ENCODE measurements at regions not wholly inside any gene's neighbourhood (a gene's known extent, or its start where the extent isn't known, plus 50 kb on each side); places are given as distances from the start of the nearest gene placed in this dataset.

DNA sequence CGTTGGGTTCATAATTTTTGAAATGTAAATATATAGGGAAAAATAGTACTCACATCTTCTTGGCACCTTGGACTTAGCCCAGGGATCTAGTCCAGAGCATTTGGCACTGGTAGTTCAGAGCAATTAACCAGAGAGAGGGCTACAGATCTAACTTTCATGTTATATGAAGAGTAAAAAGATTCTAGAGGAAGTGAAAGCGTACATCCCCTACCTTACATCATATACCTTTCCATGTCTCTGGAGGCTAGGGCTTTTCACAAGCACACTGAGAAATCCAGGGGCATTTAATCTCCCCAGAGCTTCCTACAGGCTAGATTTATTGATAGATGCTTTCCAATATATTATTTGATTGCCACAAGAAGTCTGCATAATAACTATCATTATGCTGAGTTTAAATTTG is 687.5 kb upstream of the FBXO33 start:
- no peaks in the 10 kb centered on the region for H3K4me1 ChIP-seq
- intact Hi-C loops (cut with DNase I), result no loop called here

DNA sequence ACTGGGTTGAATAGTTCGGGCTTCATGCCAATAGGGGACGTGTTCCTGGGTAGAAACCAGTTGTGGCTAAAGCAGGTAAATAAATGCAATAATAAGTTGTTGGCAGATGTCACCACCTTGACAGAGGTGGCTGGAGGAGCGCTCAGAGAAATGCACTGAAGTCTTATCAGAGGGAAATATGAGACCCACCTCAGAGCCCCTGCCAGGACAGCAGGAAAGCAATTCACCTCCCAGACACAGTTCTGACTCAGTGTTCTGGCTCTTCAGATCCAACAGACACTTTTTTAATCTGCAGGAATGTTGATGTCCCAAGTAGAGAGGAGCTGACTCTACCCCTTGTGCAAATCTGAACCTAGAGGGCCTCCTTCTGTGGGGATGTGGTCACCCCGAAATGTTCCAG is 687.1 kb upstream of the FBXO33 start:
- Histone ChIP-seq H3K4me1 (no peaks in the 10 kb centered on the region), H3K36me3 (no peaks in the 10 kb centered on the region), H3K9me3 (no peaks in the 10 kb centered on the region), H3K4me3 (no peak overlapping the region), H3K27me3 (no peaks in the 10 kb centered on the region), H3K27ac (no peak overlapping the region)
- TF ChIP-seq, protein P1, sequence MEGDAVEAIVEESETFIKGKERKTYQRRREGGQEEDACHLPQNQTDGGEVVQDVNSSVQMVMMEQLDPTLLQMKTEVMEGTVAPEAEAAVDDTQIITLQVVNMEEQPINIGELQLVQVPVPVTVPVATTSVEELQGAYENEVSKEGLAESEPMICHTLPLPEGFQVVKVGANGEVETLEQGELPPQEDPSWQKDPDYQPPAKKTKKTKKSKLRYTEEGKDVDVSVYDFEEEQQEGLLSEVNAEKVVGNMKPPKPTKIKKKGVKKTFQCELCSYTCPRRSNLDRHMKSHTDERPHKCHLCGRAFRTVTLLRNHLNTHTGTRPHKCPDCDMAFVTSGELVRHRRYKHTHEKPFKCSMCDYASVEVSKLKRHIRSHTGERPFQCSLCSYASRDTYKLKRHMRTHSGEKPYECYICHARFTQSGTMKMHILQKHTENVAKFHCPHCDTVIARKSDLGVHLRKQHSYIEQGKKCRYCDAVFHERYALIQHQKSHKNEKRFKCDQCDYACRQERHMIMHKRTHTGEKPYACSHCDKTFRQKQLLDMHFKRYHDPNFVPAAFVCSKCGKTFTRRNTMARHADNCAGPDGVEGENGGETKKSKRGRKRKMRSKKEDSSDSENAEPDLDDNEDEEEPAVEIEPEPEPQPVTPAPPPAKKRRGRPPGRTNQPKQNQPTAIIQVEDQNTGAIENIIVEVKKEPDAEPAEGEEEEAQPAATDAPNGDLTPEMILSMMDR (IDR thresholded peaks at IDR 0.05), result no peak
- TF ChIP-seq POLR2A (IDR thresholded peaks at IDR 0.05) (no peak), POLR2AphosphoS5 (IDR thresholded peaks at IDR 0.05; ENCODE audit: insufficient read depth in 1 of 2, low read depth in 1 of 2) (no peak)
- DNase-seq (ENCODE audit: extremely low spot score in 2 of 2), result no peak
- intact Hi-C loops (cut with DNase I), result no loop called here

More for the DNA sequence above, 687.5 kb upstream of the FBXO33 start:
- H3K27ac ChIP-seq, result no peak overlapping the region
- TF ChIP-seq POLR2A (IDR thresholded peaks at IDR 0.05) (no peak), POLR2AphosphoS5 (IDR thresholded peaks at IDR 0.05; ENCODE audit: insufficient read depth in 1 of 2, low read depth in 1 of 2) (no peak)
- TF ChIP-seq, protein P1 (IDR thresholded peaks at IDR 0.05), result no peak
- no peak overlapping the region for H3K4me3 ChIP-seq
- no peak for DNase-seq (ENCODE audit: extremely low spot score in 2 of 2)
- H3K9me3 ChIP-seq, result no peaks in the 10 kb centered on the region
- no peaks in the 10 kb centered on the region for H3K27me3 ChIP-seq
- no peaks in the 10 kb centered on the region for H3K36me3 ChIP-seq

DNA sequence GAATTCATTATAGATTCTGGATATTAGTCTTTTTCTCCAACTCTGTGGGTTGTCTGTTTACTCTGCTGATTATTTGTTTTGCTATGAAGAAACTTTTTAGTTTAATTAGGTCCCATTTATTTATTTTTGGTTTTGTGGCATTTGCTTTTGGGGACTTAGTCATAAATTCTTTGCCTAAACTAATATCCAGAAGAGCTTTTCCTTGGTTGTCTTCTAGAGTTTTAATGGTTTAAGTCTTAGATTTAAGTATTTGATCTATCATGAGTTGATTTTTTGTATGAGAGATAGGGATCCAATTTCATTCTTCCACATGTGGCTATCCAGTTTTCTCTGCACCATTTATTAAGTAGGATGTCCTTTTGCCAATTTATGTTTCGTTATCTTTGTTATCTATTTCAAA is 683.4 kb upstream of the FBXO33 start:
- DNase-seq (ENCODE audit: extremely low spot score in 2 of 2), result no peak
- no peaks in the 10 kb centered on the region for H3K9me3 ChIP-seq
- TF ChIP-seq, protein P1 (IDR thresholded peaks at IDR 0.05), result no peak
- no peak for TF ChIP-seq POLR2AphosphoS5 (IDR thresholded peaks at IDR 0.05; ENCODE audit: insufficient read depth in 1 of 2, low read depth in 1 of 2)
- no peak for TF ChIP-seq POLR2A (IDR thresholded peaks at IDR 0.05)
- no peak overlapping the region for H3K4me3 ChIP-seq
- H3K4me1 ChIP-seq, result no peaks in the 10 kb centered on the region
- intact Hi-C loops (cut with DNase I), result no loop called here
- H3K36me3 ChIP-seq, result no peaks in the 10 kb centered on the region
- no peak overlapping the region for H3K27ac ChIP-seq
- H3K27me3 ChIP-seq, result no peaks in the 10 kb centered on the region

DNA sequence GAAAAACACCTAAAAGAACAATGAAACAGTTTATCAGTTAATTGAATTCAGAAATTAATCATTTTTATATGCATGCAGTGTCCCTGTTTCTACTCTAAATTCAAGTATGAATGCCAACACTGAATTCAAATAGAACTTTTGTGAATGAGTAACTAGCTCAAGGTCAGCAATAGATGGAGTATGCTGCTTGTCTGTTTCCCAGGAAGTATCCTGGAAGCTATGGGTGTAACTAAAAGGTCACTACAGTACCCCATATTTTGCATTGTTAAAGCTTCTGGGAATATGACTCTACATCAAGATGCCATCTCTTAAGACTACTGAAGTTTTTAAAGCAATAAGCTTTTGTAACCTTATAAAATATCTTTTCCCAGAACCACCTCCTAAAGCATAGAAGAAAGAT is 681.4 kb upstream of the FBXO33 start:
- Histone ChIP-seq H3K4me3 (no peak overlapping the region), H3K27me3 (no peaks in the 10 kb centered on the region), H3K36me3 (no peaks in the 10 kb centered on the region), H3K27ac (no peak overlapping the region), H3K9me3 (no peaks in the 10 kb centered on the region), H3K4me1 (no peaks in the 10 kb centered on the region)
- intact Hi-C loops (cut with DNase I), result no loop called here
- TF ChIP-seq POLR2A (IDR thresholded peaks at IDR 0.05) (no peak), POLR2AphosphoS5 (IDR thresholded peaks at IDR 0.05; ENCODE audit: insufficient read depth in 1 of 2, low read depth in 1 of 2) (no peak)
- TF ChIP-seq, protein P1 (IDR thresholded peaks at IDR 0.05), result no peak
- DNase-seq (ENCODE audit: extremely low spot score in 2 of 2), result no peak

DNA sequence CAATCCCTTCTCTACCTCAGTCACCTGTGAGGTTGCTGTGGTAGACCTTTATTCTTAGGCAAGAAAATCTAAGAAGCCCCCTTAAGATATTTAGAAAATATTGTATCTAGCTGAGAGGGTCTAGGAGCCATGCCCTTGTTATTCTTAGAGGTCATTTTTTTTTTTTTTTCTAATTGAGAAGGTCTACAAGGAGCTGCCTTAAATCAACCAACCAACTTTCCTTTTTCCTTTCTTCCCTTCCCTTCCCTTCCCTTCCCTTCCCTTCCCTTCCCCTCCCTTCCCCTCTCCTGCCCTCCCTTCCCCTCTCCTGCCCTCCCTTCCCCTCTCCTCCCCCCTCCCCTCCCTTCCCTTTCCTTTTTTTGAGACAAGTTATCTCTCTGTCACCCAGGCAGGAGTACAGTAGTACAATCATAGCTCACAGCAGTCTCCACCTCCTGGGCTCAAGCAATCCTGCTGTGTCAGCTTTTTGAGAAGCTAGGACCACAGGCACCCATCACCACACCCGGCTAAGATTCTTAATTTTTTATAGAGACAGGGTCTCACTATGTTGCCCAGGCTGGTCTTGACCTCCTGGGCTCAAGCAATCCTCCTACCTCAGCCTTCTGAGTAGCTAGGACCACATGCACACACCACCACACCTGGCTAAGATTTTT is 668.4 kb upstream of the FBXO33 start:
- Histone ChIP-seq H3K4me1 (no peaks in the 10 kb centered on the region), H3K36me3 (no peaks in the 10 kb centered on the region), H3K27me3 (no peaks in the 10 kb centered on the region), H3K27ac (no peak overlapping the region), H3K4me3 (no peak overlapping the region), H3K9me3 (no peaks in the 10 kb centered on the region)
- DNase-seq (ENCODE audit: extremely low spot score in 2 of 2), result no peak
- TF ChIP-seq, protein P1 (IDR thresholded peaks at IDR 0.05), result no peak
- TF ChIP-seq POLR2AphosphoS5 (IDR thresholded peaks at IDR 0.05; ENCODE audit: insufficient read depth in 1 of 2, low read depth in 1 of 2) (no peak), POLR2A (IDR thresholded peaks at IDR 0.05) (no peak)
- intact Hi-C loops (cut with DNase I), result no loop called here
